A673 (cell line): ENCODE measurements at regions not wholly inside any gene's neighbourhood (a gene's known extent, or its start where the extent isn't known, plus 50 kb on each side); places are given as distances from the start of the nearest gene placed in this dataset.

Source experiments
- EZH2 ChIP-seq: fragments of 200-600 bp; sonication (generic); IDR thresholded peaks from 2 replicates; pipeline ENCODE4 v1.6.1; 2017; ENCODE audit warnings: borderline replicate concordance, low read depth, mild to moderate bottlenecking, mixed read lengths, antibody characterized with exemption, low read length; ENCODE audit not compliant: poor library complexity, severe bottlenecking
- TF ChIP-seq, protein P1 (sequence below): fragments of 300-800, 200-600 bp; sonication (generic); conservative IDR thresholded peaks from 2 replicates; pipeline ENCODE4 v1.5.1; 2017; ENCODE audit warnings: low read depth, mild to moderate bottlenecking, antibody characterized with exemption, low read length, moderate library complexity, mixed read lengths

GRCh38 chr13:61670384-61671161 lies 254.9 kb upstream of the PCDH20 start:
- TF ChIP-seq, protein P1, sequence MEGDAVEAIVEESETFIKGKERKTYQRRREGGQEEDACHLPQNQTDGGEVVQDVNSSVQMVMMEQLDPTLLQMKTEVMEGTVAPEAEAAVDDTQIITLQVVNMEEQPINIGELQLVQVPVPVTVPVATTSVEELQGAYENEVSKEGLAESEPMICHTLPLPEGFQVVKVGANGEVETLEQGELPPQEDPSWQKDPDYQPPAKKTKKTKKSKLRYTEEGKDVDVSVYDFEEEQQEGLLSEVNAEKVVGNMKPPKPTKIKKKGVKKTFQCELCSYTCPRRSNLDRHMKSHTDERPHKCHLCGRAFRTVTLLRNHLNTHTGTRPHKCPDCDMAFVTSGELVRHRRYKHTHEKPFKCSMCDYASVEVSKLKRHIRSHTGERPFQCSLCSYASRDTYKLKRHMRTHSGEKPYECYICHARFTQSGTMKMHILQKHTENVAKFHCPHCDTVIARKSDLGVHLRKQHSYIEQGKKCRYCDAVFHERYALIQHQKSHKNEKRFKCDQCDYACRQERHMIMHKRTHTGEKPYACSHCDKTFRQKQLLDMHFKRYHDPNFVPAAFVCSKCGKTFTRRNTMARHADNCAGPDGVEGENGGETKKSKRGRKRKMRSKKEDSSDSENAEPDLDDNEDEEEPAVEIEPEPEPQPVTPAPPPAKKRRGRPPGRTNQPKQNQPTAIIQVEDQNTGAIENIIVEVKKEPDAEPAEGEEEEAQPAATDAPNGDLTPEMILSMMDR = no peak
- TF ChIP-seq EZH2 = no peak
